ENCODE measurements at regions not wholly inside any gene's neighbourhood (a gene's known extent, or its start where the extent isn't known, plus 50 kb on each side); places are given as distances from the start of the nearest gene placed in this dataset.

- TF ChIP-seq TAF1 (IDR thresholded peaks at IDR 0.05; ENCODE audit: low read depth, low read length) (no peak), YY1 (IDR thresholded peaks at IDR 0.05; ENCODE audit: low read depth, low read length) (no peak), MAX (IDR thresholded peaks at IDR 0.05) (no peak), SUZ12 (IDR thresholded peaks at IDR 0.05; ENCODE audit: low read length) (no peak), ZNF274 (IDR thresholded peaks at IDR 0.05; ENCODE audit: borderline replicate concordance, extremely low read depth, low read length) (no peak), POLR2A (IDR thresholded peaks at IDR 0.05; ENCODE audit: control extremely low read depth in 1 of 2, low read depth in 2 of 2, low read length in 2 of 2) (no peak), POLR2AphosphoS5 (IDR thresholded peaks at IDR 0.05; ENCODE audit: low read depth, low read length) (no peak), CTCF (IDR thresholded peaks at IDR 0.05; ENCODE audit: control extremely low read depth in 1 of 3, insufficient read depth in 1 of 3, low read depth in 1 of 3, low read length in 3 of 3) (no peak), EP300 (IDR thresholded peaks at IDR 0.05; ENCODE audit: borderline replicate concordance in 1 of 2, low read depth in 2 of 2, low read length in 2 of 2) (no peak), USF2 (IDR thresholded peaks at IDR 0.05; ENCODE audit: low read length) (no peak), BCL11A (IDR thresholded peaks at IDR 0.05; ENCODE audit: low read depth in 2 of 2, low read length in 2 of 2) (no peak)
These were observed 117.4 kb upstream of the PROKR2 start for GRCh38 chr20:5434116-5434515.
